IPS-18c (cell line): ENCODE measurements at regions not wholly inside any gene's neighbourhood (a gene's known extent, or its start where the extent isn't known, plus 50 kb on each side); places are given as distances from the start of the nearest gene placed in this dataset.
"Not testable (repeated sequence)": the region's sequence is repeated elsewhere in the genome, so short reads cannot be mapped to it uniquely, and the experiment has no call there.

ENCODE experiments used
- H3K4me3 ChIP-seq: 2 replicates; pipeline ENCODE4 v1.7.0; 2013; ENCODE audit warnings: low read depth, mild to moderate bottlenecking, low read length, moderate library complexity; ENCODE audit not compliant: insufficient read depth
- H3K9me3 ChIP-seq: one replicate; pipeline ENCODE4 v1.6.1; 2013; ENCODE audit warnings: mild to moderate bottlenecking, low read length, moderate library complexity; ENCODE audit not compliant: control insufficient read depth, insufficient read depth

- Histone ChIP-seq H3K9me3 (no peaks in the 10 kb centered on the region), H3K4me3 (no peak overlapping the region)
Measured at GRCh38 chr9:99628285-99628684, 193.4 kb upstream of the NR4A3 start.

DNA sequence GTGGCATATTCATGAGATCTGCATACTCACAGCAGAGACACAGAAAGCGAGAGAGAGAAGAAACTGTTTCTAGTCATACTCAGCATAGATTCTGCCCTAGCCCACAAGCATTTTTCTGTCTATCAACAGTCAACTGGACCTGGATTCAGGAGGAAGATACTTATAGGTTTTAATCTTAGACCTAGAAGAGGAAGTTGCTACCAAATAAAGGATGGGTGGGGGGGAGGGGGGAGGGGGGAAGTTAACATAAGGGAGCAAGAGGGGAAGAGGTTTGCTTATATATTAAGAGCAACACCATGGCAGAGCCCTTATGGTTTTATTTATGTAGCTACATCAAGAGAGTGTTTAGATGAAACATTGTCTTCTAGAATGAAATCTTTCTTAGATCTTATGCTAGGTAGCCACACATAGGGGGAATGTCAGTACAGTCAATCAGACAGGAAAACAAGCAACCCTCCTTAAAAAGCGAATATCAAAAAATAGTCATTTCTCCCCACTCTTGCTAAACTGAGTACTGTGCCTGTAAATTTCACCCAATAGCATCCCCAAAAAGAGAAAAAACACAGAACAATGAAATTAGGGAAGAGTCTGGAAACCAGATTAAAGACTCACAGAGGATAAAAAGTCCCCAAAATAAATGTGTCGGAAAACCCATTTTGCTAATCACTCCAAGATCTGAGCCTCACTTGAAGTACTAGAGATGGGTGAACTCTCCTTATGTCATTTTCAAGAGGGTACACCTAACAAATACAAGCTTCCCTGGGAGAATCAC lies 192.7 kb upstream of the NR4A3 start:
- H3K9me3 ChIP-seq, result no peaks in the 10 kb centered on the region
- H3K4me3 ChIP-seq, result no peak overlapping the region

GRCh38 chr9:99632349-99633038 lies 189.2 kb upstream of the NR4A3 start:
- H3K4me3 ChIP-seq, result no peak overlapping the region

DNA sequence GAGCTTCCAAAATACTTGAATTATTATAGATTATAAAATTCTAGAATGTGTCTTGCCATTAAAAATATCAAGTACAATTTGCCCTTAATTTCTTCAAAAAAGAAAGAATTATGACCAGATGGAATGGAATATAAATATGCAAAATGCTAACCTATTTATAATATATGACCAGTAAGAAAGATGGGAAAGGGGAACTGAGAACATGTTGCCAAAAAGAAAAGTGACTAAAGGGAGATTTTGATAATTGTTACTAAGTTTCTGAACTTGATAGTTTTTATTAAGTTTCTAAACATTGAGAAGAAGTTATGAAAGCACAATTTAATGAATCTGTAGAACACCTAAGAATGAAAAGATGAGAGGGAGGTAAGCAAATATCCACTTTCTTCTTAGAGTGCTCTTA lies 188.4 kb upstream of the NR4A3 start:
- Histone ChIP-seq H3K4me3 (no peak overlapping the region), H3K9me3 (no peaks in the 10 kb centered on the region)

More at GRCh38 chr9:99632349-99633038, 189.2 kb upstream of the NR4A3 start:
- H3K9me3 ChIP-seq, result no peaks in the 10 kb centered on the region

DNA sequence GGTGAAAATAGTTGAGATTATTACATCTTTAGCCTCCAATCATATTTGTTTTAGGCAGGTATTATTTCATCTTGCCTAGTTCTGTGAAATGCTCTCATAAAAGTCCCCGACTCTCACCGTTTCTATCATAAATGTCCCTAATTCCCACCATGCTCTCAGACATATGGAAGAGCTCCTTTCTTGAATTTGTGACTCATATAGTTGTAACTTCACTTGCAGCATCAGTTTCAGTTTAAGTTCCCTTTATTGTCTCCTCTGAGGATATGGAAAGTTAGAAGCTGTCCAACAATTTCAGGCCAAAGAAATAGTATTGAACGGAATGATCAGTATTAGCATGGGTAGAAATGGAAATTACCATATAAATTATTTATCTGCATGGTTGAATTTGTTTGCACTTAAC lies 187.5 kb upstream of the NR4A3 start:
- Histone ChIP-seq H3K9me3 (no peaks in the 10 kb centered on the region), H3K4me3 (no peak overlapping the region)

GRCh38 chr9:99635032-99635431 lies 186.7 kb upstream of the NR4A3 start:
- Histone ChIP-seq H3K9me3 (no peaks in the 10 kb centered on the region), H3K4me3 (no peak overlapping the region)

- Histone ChIP-seq H3K4me3 (no peak overlapping the region), H3K9me3 (no peaks in the 10 kb centered on the region)
Measured at GRCh38 chr9:99637641-99638040, 184.0 kb upstream of the NR4A3 start.

- Histone ChIP-seq H3K4me3 (no peak overlapping the region), H3K9me3 (no peaks in the 10 kb centered on the region)
Measured at GRCh38 chr9:99638971-99639370, 182.7 kb upstream of the NR4A3 start.

GRCh38 chr9:99647604-99648003 lies 174.1 kb upstream of the NR4A3 start:
- H3K4me3 ChIP-seq, result no peak overlapping the region
- no peaks in the 10 kb centered on the region for H3K9me3 ChIP-seq

DNA sequence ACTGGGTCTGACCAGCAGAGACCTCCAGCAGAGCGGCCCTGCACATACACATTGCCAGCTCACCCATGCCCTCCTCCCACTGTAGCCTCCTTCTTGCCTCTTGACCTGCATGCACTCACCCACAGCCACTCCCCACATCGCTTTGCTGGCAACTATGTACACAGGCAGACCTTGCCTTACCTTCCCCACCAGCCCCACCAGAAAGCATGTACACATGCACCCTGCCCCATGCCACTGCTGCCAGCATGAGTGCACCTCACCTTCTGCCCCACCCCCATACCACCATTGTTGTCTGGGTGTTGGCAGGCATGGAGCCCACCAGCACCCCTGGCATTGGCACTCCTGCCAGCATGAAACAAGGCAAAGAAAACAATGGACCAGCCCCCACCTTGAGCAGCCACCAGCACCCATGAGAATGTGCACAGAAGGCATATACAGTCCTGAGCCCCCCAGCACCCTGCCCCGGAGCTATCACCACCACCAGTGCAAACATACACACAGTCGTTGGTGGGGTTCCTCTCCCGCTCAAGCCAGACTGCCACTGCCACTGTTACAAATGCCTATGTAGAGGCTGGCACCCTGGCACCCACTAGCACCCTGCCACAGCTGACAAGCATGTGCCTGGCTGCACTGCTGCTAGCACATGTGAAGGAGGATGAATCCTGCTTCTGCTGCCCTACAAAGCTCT lies 171.4 kb upstream of the NR4A3 start:
- H3K4me3 ChIP-seq, result no peak overlapping the region
- no peaks in the 10 kb centered on the region for H3K9me3 ChIP-seq

- Histone ChIP-seq H3K4me3 (no peak overlapping the region), H3K9me3 (no peaks in the 10 kb centered on the region)
Measured at GRCh38 chr9:99660191-99660636, 161.5 kb upstream of the NR4A3 start.

- Histone ChIP-seq H3K4me3 (no peak overlapping the region), H3K9me3 (no peaks in the 10 kb centered on the region)
Measured at GRCh38 chr9:99663297-99663696, 158.4 kb upstream of the NR4A3 start.

GRCh38 chr9:99663856-99664255 lies 157.8 kb upstream of the NR4A3 start:
- no peak overlapping the region for H3K4me3 ChIP-seq
- no peaks in the 10 kb centered on the region for H3K9me3 ChIP-seq

GRCh38 chr9:99666571-99666970 lies 155.1 kb upstream of the NR4A3 start:
- no peak overlapping the region for H3K4me3 ChIP-seq

GRCh38 chr9:99670886-99671285 lies 150.8 kb upstream of the NR4A3 start:
- H3K4me3 ChIP-seq, result peak overlapping the region; percentile 24; the same call in 1 of the 2 replicates
- H3K9me3 ChIP-seq, result not testable (repeated sequence)

More at GRCh38 chr9:99666571-99666970, 155.1 kb upstream of the NR4A3 start:
- H3K9me3 ChIP-seq, result no peaks in the 10 kb centered on the region

DNA sequence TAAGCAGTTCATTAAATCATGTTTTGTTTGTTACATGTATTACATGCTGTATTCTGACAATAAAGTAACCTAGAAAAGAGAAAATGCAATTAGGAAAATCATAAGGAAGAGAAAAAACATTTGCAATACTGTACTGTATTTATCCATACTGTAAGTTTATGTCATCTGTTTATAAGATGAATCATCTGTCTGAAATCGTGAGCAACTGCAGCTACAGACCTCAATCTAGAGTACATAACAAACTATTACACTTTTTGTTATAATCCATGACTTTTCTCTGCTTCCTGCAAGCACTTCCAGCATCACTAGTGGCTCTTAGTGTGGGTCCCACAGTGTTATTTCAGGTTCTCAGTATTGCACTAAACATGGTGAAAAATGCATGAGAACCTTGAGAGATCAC lies 144.4 kb upstream of the NR4A3 start:
- H3K9me3 ChIP-seq, result no peaks in the 10 kb centered on the region
- H3K4me3 ChIP-seq, result no peak overlapping the region

DNA sequence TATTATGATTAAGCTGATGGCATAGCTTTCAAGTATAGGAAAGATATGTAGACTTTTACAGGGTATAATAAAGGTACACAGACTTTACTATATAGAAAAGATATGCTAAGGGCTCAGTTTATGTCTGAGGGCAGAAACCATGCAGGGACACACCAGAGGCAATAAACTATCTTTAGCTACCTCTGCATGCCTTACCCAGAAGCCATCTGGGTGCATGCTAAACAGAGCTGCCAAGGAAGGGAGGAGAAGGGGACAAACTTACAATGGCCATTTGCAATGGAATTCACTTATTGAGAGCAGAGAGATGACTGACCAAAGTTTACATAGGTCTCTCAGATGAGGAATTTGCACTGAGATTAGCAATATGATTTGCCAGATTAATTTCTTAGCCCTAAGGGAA lies 143.1 kb upstream of the NR4A3 start:
- Histone ChIP-seq H3K4me3 (no peak overlapping the region), H3K9me3 (no peaks in the 10 kb centered on the region)

DNA sequence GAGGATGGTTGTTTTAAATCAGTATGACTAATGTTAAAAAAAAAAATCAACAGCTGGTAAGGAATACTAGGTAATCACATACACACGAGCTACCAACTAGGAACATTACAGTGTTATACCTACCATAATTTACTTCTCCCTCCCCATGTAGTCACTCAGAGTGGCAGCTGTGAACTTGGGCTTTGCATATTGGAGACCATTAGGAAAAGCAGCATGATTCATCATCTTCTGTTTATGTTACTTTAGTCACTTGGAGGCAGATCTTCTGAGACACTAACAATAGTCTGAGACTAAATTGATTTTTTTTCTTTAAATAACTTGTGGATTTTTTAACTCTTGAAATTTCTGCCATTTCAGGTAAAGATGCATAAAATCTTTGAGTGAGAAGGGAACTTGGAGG lies 141.5 kb upstream of the NR4A3 start:
- H3K4me3 ChIP-seq, result no peak overlapping the region
- H3K9me3 ChIP-seq, result no peaks in the 10 kb centered on the region
